GM12872 (cell line): ENCODE measurements at regions not wholly inside any gene's neighbourhood (a gene's known extent, or its start where the extent isn't known, plus 50 kb on each side); places are given as distances from the start of the nearest gene placed in this dataset.

Experiments used
- TF ChIP-seq, protein P1 (sequence below): IDR thresholded peaks from 3 replicates; pipeline ENCODE4 v1.5.1; 2011; ENCODE audit warnings: low read depth, mild to moderate bottlenecking, low read length, moderate library complexity; ENCODE audit not compliant: insufficient read depth

DNA sequence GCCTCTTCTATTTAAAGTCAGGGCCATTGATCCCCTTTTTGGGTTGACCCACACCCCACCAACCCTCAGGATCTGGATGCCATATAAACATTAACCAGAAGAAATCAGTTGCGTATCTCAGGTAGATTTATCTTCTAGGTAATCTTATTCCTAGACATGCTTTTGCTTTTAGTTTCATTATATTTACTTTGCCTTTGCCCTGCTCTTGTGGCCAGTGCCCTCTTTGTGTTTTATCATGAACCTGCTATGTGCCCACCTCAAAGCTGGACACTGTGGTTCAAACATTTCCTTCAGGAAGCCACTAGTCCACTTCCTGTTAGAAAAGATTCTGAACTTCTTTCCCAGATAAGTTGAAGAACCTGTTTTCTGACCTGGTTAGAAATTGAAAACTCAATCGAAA is 117.4 kb upstream of the EDNRA start:
- TF ChIP-seq, protein P1, sequence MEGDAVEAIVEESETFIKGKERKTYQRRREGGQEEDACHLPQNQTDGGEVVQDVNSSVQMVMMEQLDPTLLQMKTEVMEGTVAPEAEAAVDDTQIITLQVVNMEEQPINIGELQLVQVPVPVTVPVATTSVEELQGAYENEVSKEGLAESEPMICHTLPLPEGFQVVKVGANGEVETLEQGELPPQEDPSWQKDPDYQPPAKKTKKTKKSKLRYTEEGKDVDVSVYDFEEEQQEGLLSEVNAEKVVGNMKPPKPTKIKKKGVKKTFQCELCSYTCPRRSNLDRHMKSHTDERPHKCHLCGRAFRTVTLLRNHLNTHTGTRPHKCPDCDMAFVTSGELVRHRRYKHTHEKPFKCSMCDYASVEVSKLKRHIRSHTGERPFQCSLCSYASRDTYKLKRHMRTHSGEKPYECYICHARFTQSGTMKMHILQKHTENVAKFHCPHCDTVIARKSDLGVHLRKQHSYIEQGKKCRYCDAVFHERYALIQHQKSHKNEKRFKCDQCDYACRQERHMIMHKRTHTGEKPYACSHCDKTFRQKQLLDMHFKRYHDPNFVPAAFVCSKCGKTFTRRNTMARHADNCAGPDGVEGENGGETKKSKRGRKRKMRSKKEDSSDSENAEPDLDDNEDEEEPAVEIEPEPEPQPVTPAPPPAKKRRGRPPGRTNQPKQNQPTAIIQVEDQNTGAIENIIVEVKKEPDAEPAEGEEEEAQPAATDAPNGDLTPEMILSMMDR, result no peak

DNA sequence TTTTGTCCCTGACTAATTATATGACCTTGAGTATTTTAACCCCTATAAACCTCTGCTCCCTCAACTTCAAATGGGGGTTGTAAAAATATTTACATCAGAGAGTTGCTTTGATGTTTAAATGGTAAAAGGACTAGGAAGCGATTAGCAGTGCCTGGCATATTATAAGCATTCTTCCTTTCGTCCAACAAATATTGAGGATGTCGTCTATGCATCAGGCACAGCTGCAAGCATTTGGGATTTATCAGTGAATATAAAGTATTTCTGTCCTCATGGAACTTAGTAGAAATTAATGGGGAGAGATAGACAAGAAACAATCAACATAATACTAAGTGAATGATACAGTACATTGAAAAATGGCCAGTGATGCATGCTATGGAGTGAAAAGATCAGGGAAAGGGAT is 115.5 kb upstream of the EDNRA start:
- TF ChIP-seq, protein P1, result no peak

DNA sequence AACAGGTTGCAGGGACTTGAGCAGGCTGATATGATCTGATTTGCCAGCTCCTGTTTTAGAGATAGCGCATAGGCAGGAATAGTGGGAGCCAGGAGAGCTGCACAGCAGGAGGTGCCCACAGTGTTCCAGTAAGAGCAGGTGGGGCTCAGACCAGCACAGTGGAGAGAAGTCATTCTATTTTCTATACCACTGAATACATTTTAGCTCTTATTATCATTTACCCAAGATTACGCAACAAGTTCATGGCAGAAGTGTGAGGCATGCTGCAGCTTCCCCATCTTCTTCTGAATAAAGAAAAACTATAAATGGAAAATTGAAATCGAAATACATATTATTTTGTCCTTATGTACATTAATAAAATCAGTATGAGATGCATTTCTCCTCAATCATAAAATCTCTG is 114.7 kb upstream of the EDNRA start:
- TF ChIP-seq, protein P1, result no peak

DNA sequence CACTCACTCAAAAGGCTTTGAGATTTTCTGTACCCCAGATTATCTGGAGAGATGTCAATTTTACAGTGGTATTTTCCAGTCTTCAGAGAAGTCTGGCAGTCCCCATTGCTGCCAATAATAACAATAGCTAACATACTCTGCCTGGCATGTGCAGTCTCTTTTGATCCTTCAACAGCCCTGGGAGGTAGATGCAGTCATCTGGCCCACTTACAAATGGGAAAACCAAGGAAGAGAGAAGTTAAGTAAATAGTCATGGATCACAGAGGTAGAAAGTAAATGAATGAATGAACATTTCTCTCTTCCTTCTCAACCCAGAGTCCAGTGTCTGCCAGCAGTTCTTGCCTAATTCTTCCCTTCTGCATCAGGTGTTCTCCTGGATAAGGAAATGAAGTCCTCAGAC is 113.0 kb upstream of the EDNRA start:
- TF ChIP-seq, protein P1, result no peak

DNA sequence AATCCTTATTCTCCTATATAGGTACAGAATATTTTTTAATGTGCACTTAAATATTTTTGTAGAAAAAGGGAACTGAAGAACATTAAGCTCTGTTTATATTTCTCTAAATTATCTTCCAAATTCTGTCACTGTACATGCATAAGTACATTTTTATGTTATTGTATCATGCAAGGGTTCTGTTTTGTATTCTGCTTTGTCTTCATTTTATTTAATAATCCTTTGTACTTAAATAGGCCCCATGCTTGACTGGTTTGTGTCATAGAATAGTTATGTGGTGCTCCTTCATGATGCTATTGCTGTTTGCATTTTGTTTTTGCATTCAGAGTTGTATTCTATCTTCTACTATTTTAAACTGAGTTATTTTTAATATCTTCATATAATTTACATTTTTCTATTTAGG is 111.9 kb upstream of the EDNRA start:
- TF ChIP-seq, protein P1, result no peak

DNA sequence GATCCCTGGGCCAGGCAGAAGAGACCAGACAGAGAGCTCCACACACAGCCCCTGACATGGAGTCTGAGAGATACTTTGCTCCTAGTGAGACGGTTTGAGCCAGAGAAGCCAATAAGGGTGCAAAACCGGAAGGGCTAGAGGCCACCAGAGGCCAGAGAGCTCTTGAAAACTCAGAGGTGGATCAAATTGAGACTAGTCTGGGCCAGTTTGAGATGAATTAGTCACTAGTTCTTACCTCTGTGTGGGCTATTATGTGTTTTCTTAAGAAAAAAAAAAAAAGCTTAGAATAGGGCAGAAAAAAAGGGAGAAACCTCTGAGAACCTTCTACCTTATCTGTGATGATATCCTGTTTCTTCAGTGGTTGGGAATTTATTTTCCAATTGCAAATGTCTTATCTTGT is 110.4 kb upstream of the EDNRA start:
- TF ChIP-seq, protein P1, result no peak

DNA sequence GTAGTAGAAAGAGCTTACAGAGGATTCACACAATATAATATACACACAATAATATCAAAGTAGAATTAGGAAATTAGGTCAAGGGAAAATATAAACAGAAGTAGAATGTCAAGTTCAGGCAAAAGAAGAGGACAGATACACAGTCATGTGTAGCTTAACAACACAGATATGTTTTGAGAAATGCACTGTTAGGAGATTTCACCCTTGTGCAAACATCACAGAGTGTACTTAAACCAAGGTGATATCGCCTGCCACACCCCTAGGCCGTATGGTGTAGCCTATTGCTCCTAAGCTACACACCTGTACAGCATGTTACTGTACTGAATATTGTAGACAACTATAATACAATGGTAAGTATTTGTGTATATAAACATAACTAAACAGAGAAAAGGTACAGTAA is 110.0 kb upstream of the EDNRA start:
- TF ChIP-seq, protein P1, result no peak

DNA sequence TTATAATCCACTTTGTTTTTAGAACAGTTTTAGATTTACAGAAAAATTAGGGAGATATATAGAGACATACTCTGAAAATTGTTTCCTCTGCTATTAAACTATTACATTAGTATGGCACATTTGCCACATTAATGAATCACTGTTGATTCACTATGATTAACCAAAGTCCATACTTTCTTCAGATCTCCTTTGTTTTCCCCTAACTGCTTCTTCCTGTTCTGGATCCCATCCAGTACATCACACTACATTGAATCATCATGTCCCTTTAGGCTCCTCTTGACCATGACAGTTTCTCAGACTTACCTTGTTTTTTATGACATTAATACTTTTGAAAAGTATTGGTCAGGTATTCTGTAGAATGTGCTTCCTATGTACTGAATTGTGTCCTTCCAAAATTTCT is 109.2 kb upstream of the EDNRA start:
- TF ChIP-seq, protein P1, result no peak
